OCI-LY1 (cell line): ENCODE measurements at regions not wholly inside any gene's neighbourhood (a gene's known extent, or its start where the extent isn't known, plus 50 kb on each side); places are given as distances from the start of the nearest gene placed in this dataset.

Source experiments
- EZH2 ChIP-seq: fragments of 200-600 bp; sonication (generic), shearing (Covaris generic); IDR thresholded peaks from 2 replicates; pipeline ENCODE4 v1.8.0; 2017; ENCODE audit warnings: borderline replicate concordance, mixed run types, mild to moderate bottlenecking, antibody characterized with exemption, low read length, moderate library complexity, mixed read lengths
- TF ChIP-seq, protein P1 (sequence below): fragments of 200-600 bp; sonication (generic), shearing (Covaris generic); IDR thresholded peaks from 2 replicates; pipeline ENCODE4 v1.5.1; 2017; ENCODE audit warnings: mild to moderate bottlenecking, antibody characterized with exemption, low read length, moderate library complexity, mixed read lengths

DNA sequence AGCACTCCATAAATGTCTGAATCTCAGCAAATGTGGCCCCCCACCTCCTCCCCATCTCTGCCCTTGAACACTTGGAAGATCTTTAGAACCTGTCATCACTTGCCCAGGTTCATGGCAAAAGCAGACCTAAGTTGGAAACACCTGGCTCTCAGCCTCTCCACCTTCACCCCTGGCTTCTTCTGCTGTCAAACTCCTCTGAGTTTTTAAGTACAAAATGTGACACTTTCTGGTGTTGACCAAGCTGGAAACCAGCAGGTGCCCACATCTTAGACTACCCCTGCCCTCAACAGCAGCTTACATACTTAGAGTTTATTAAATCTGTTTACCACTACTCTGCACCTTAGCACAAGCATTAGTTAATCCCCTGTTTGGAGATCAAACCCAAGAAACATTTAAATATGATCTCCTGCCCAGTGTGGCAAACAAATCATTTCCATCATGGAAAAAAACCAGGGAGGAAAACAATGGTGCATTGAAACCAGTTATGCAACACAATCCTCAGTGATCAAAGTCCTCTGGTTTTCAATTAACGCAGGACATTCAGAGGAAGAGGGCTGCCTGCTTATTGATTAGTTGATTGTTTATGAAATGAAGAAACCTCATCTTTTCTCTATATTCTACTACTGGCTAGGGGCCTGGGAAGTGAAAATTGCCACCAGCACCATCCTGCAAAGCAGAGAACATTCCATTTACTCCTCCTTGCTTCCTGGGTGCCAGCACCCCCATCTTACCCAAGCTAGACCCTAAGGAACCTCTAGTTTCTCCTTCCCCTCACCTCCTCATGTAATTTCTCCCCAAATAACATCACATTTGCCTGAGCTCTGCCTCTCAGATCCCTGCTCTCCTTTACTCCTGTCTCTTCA is 139.4 kb upstream of the RAB4A start:
- TF ChIP-seq, protein P1, sequence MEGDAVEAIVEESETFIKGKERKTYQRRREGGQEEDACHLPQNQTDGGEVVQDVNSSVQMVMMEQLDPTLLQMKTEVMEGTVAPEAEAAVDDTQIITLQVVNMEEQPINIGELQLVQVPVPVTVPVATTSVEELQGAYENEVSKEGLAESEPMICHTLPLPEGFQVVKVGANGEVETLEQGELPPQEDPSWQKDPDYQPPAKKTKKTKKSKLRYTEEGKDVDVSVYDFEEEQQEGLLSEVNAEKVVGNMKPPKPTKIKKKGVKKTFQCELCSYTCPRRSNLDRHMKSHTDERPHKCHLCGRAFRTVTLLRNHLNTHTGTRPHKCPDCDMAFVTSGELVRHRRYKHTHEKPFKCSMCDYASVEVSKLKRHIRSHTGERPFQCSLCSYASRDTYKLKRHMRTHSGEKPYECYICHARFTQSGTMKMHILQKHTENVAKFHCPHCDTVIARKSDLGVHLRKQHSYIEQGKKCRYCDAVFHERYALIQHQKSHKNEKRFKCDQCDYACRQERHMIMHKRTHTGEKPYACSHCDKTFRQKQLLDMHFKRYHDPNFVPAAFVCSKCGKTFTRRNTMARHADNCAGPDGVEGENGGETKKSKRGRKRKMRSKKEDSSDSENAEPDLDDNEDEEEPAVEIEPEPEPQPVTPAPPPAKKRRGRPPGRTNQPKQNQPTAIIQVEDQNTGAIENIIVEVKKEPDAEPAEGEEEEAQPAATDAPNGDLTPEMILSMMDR = no peak
- no peak for TF ChIP-seq EZH2
